A673 (cell line): ENCODE measurements at regions not wholly inside any gene's neighbourhood (a gene's known extent, or its start where the extent isn't known, plus 50 kb on each side); places are given as distances from the start of the nearest gene placed in this dataset.

Source experiments
- BruUV-seq: library from RNA; stranded (reverse); fragments of 400-500 nt; replicated peaks from 2 replicates; lab custom pipeline; 2021; lab: Mats Ljungman, UMichigan
- CTCF ChIA-PET: fragments of 300-600 bp; sonication (Branson Sonifier 250); formaldehyde crosslinking; loops from one replicate; lab custom pipeline; 2022; ENCODE audit warnings: antibody characterized with exemption; lab: Charles Lee
- POLR2A ChIA-PET: fragments of 300-600 bp; sonication (Branson Sonifier 250); formaldehyde crosslinking; loops from one replicate; lab custom pipeline; 2022; ENCODE audit warnings: antibody characterized with exemption; ENCODE audit not compliant: low non-redundant PET; lab: Charles Lee
- DNase-seq: peaks from one replicate; pipeline ENCODE4 v3.0.0-alpha.2; 2015; ENCODE audit warnings: low spot score
- H3K27ac ChIP-seq: fragments of 200-600 bp; sonication (generic); 2 replicates; pipeline ENCODE4 v1.5.1; 2016; ENCODE audit warnings: mixed run types, low read depth, mild to moderate bottlenecking, mixed read lengths, antibody characterized with exemption, low read length; ENCODE audit not compliant: poor library complexity, severe bottlenecking
- H3K27me3 ChIP-seq: fragments of 200-600 bp; sonication (generic); replicated peaks from 2 replicates; pipeline ENCODE4 v1.6.1; 2017; ENCODE audit warnings: mixed run types, low read depth, mild to moderate bottlenecking, mixed read lengths, antibody characterized with exemption, low read length; ENCODE audit not compliant: insufficient read depth, poor library complexity
- H3K36me3 ChIP-seq: fragments of 200-600 bp; sonication (generic); 2 replicates; pipeline ENCODE4 v1.6.1; 2016; ENCODE audit warnings: mixed run types, mild to moderate bottlenecking, mixed read lengths, antibody characterized with exemption, low read length; ENCODE audit not compliant: insufficient read depth, poor library complexity, severe bottlenecking
- H3K4me1 ChIP-seq: fragments of 200-600 bp; sonication (generic); 2 replicates; pipeline ENCODE4 v1.6.1; 2017; ENCODE audit warnings: mixed run types, mild to moderate bottlenecking, mixed read lengths, antibody characterized with exemption, low read length; ENCODE audit not compliant: insufficient read depth, poor library complexity, severe bottlenecking
- H3K4me3 ChIP-seq: fragments of 200-600 bp; sonication (generic); 2 replicates; pipeline ENCODE4 v1.5.1; 2016; ENCODE audit warnings: low read depth, mixed run types, mild to moderate bottlenecking, mixed read lengths, low read length; ENCODE audit not compliant: poor library complexity, severe bottlenecking
- H3K9me3 ChIP-seq: fragments of 200-600 bp; sonication (generic); 2 replicates; pipeline ENCODE4 v1.6.1; 2016; ENCODE audit warnings: mixed run types, low read depth, mild to moderate bottlenecking, mixed read lengths, antibody characterized with exemption, low read length; ENCODE audit not compliant: poor library complexity, severe bottlenecking
- CTCF ChIP-seq: fragments of 300-800, 200-600 bp; sonication (generic); conservative IDR thresholded peaks from 2 replicates; pipeline ENCODE4 v1.5.1; 2017; ENCODE audit warnings: low read depth, mild to moderate bottlenecking, antibody characterized with exemption, low read length, moderate library complexity, mixed read lengths
- EZH2 ChIP-seq: fragments of 200-600 bp; sonication (generic); IDR thresholded peaks from 2 replicates; pipeline ENCODE4 v1.6.1; 2017; ENCODE audit warnings: borderline replicate concordance, low read depth, mild to moderate bottlenecking, mixed read lengths, antibody characterized with exemption, low read length; ENCODE audit not compliant: poor library complexity, severe bottlenecking
- intact Hi-C: fragments of 100-400 bp; cut with micrococcal nuclease; formaldehyde crosslinking; loops from one replicate; pipeline ENCODE4 v1.10.0; 2022; ENCODE audit not compliant: unreplicated experiment

DNA sequence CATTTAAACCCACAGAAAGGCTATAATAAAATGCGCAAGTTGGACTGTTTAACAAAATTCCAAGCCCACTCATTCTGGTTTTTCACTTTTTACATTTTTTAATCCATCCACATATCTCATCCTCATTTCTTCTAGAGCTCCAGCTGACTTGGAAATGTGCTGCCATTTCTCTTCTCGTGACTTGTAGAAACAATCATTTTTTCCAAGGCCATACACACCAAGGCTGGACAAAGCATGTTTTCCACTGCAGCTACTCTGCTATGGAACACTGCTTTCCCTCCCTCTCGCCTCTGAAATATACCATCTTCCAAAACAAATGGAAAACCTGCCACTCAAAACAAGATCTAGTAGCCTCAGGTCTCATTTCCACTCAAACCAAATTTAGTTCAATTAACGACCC, 141.1 kb downstream of the ESM1 start:
- no TSS peak for BruUV-seq
- peak overlapping the region; percentile 25 for H3K4me3 ChIP-seq
- H3K4me1 ChIP-seq: peaks cover 66% of the 10 kb centered on the region
- no peaks in the 10 kb centered on the region for H3K9me3 ChIP-seq
- no peak for DNase-seq
- H3K27ac ChIP-seq: peak overlapping the region; percentile 82
- CTCF ChIA-PET: interaction anchor here (0.9 to 2.5 kb wide), 4 partner anchors 23 to 327 kb away, joined by 4 to 28 read pairs (median 4); partner anchors contain the start of gene SNX18
- H3K27me3 ChIP-seq: no peaks in the 10 kb centered on the region
- intact Hi-C loops: loop anchor here (5.0 kb wide), 1 partner anchor 197 kb away; no protein-coding TSS in a partner anchor
- POLR2A ChIA-PET: no interaction called here
- no peaks in the 10 kb centered on the region for H3K36me3 ChIP-seq
- TF ChIP-seq EZH2 (no peak), CTCF (no peak)

DNA sequence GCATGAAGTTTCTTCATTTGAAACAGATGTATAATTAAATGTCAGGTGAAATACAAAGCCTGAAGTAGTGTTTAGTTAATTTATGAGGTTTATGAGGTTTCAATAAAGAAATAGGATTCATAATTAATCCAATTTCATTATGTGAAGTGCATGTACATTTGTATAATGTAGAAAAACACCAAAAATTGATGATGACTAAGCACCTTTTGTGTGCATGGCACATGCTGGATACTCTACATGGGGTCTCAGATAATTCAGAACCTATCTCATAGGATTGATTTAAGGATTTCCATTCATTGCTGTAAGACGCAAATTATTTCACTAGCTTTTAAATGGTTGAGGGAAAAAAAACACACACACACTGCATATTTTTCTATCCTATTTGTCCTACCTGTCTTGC, 143.9 kb downstream of the ESM1 start:
- Histone ChIP-seq H3K4me3 (no peak overlapping the region), H3K9me3 (no peaks in the 10 kb centered on the region), H3K4me1 (peaks cover 58% of the 10 kb centered on the region), H3K36me3 (no peaks in the 10 kb centered on the region), H3K27ac (peak overlapping the region; percentile 9), H3K27me3 (no peaks in the 10 kb centered on the region)
- ChIA-PET CTCF (no interaction called here), POLR2A (interaction anchor here (0.6 kb wide), 1 partner anchor 1733 kb away, joined by 3 read pairs; no protein-coding TSS in a partner anchor)
- TF ChIP-seq EZH2 (no peak), CTCF (no peak)
- intact Hi-C loops: loop anchor here (5.0 kb wide), 1 partner anchor 194 kb away; no protein-coding TSS in a partner anchor
- BruUV-seq: no TSS peak
- DNase-seq: no peak

DNA sequence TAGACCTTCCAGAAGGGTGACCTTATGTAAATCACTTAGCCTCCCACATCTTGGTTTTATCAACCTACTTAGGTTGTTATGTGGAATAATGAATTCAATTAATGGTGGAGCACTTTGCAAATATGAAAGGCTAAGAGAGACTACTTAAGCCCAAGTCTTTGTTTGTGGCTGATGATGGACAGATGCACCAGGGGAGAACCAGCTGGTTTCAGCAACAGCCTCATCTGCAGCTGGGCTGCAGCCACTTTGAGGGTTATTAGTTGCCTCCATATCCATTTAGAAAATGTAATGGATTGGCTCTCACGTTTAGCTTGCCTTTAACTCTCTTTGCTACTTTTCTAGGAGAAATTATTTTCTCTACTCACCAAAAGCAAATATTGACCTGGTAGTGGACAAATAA, 146.6 kb downstream of the ESM1 start:
- no TSS peak for BruUV-seq
- no peak overlapping the region for H3K4me3 ChIP-seq
- H3K27ac ChIP-seq: no peak overlapping the region
- H3K36me3 ChIP-seq: no peaks in the 10 kb centered on the region
- intact Hi-C loops: no loop called here
- peaks cover 33% of the 10 kb centered on the region for H3K4me1 ChIP-seq
- ChIA-PET POLR2A (interaction anchor here (0.6 kb wide), 2 partner anchors 18 to 51 kb away, joined by 3 read pairs; no protein-coding TSS in a partner anchor), CTCF (no interaction called here)
- DNase-seq: no peak
- H3K27me3 ChIP-seq: no peaks in the 10 kb centered on the region
- TF ChIP-seq EZH2 (no peak), CTCF (no peak)
- no peaks in the 10 kb centered on the region for H3K9me3 ChIP-seq
